Peyer's patch (tissue), 4 donors: ENCODE measurements at regions not wholly inside any gene's neighbourhood (a gene's known extent, or its start where the extent isn't known, plus 50 kb on each side); places are given as distances from the start of the nearest gene placed in this dataset.

Experiments used
- CTCF ChIP-seq, 6 experiments: fragments of 450-650 bp in 4 of 6; fragments of 200-600 bp in 2 of 6; sonication (generic) in 1 of 6; IDR thresholded peaks; one replicate each; pipeline ENCODE4 v1.5.1; 2017 to 2019; ENCODE audit warnings: antibody characterized with exemption in 6 of 6, mild to moderate bottlenecking in 3 of 6, moderate library complexity in 1 of 6
- POLR2A ChIP-seq, 2 donors: fragments of 450-650 bp; IDR thresholded peaks; one replicate each; pipeline ENCODE4 v1.5.1; 2017; ENCODE audit warnings: antibody characterized with exemption in 2 of 2, mild to moderate bottlenecking in 2 of 2, moderate library complexity in 2 of 2

GRCh38 chr3:159258934-159259333, 457.1 kb downstream of the MFSD1 start:
- TF ChIP-seq POLR2A (IDR thresholded peaks at IDR 0.05) (no peak), CTCF (IDR thresholded peaks at IDR 0.05) (no peak)
